ENCODE measurements at regions not wholly inside any gene's neighbourhood (a gene's known extent, or its start where the extent isn't known, plus 50 kb on each side); places are given as distances from the start of the nearest gene placed in this dataset.

DNA sequence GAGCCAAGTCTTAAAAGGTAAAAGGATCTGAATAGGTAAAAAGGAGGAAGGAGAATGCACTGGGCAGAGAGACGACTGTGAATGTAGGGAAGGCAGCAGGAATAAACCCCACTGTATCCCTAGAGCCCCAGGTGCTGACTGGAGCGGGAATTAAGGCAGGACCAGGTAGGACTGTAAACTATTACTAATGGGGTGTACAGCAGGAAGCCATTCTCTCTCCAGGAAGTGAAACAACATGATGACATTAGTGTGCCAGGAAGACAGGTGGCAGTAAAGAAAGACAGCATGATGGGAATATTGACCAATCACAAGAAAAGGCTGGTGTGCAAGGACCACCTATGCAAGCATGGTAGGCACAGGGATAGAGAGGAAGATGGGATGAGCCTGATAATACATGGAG is 433.0 kb downstream of the DNAH5 start:
- TF ChIP-seq, protein P1, sequence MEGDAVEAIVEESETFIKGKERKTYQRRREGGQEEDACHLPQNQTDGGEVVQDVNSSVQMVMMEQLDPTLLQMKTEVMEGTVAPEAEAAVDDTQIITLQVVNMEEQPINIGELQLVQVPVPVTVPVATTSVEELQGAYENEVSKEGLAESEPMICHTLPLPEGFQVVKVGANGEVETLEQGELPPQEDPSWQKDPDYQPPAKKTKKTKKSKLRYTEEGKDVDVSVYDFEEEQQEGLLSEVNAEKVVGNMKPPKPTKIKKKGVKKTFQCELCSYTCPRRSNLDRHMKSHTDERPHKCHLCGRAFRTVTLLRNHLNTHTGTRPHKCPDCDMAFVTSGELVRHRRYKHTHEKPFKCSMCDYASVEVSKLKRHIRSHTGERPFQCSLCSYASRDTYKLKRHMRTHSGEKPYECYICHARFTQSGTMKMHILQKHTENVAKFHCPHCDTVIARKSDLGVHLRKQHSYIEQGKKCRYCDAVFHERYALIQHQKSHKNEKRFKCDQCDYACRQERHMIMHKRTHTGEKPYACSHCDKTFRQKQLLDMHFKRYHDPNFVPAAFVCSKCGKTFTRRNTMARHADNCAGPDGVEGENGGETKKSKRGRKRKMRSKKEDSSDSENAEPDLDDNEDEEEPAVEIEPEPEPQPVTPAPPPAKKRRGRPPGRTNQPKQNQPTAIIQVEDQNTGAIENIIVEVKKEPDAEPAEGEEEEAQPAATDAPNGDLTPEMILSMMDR (IDR thresholded peaks at IDR 0.05; ENCODE audit: borderline replicate concordance, extremely low read depth, low read length, poor library complexity, severe bottlenecking): no peak
- TF ChIP-seq EZH2 (IDR thresholded peaks at IDR 0.05; ENCODE audit: borderline replicate concordance, low read depth, low read length, severe bottlenecking): no peak
